ENCODE measurements at regions not wholly inside any gene's neighbourhood (a gene's known extent, or its start where the extent isn't known, plus 50 kb on each side); places are given as distances from the start of the nearest gene placed in this dataset.

GRCh38 chr14:50040895-50041465, 75.4 kb downstream of the VCPKMT start:
- Mint-ChIP-seq H3K4me1 (peaks cover 67% of the 10 kb centered on the region), H3K4me3 (peak overlapping the region; percentile 87), H3K9me3 (no peaks in the 10 kb centered on the region), H3K27me3 (no peaks in the 10 kb centered on the region), H3K27ac (peak overlapping the region; percentile 98), H3K36me3 (peaks cover 55% of the 10 kb centered on the region)
- no peak for ATAC-seq (ENCODE audit: low read depth)
- DNase-seq = no peak
- POLR2A ChIA-PET = interaction anchor here (0.6 to 7.1 kb wide), 14 partner anchors 20 to 189 kb away, joined by 3 to 85 read pairs (median 4); partner anchors contain the start of gene NEMF

- no peaks in the 10 kb centered on the region for H3K9me3 Mint-ChIP-seq
- DNase-seq = no peak
- H3K27me3 Mint-ChIP-seq = no peaks in the 10 kb centered on the region
- POLR2A ChIA-PET = interaction anchor here (1.7 to 7.1 kb wide), 6 partner anchors 19 to 181 kb away, joined by 4 to 85 read pairs (median 15); no protein-coding TSS in a partner anchor
- H3K4me1 Mint-ChIP-seq = peaks cover 70% of the 10 kb centered on the region
- H3K4me3 Mint-ChIP-seq = no peak overlapping the region
- H3K27ac Mint-ChIP-seq = peak overlapping the region; percentile 62
- ATAC-seq (ENCODE audit: low read depth) = no peak
- H3K36me3 Mint-ChIP-seq = peaks cover 54% of the 10 kb centered on the region
Observed at GRCh38 chr14:50041980-50042379, 74.4 kb downstream of the VCPKMT start.

- Mint-ChIP-seq H3K27ac (peak overlapping the region; percentile 94), H3K9me3 (no peaks in the 10 kb centered on the region), H3K36me3 (peaks cover 46% of the 10 kb centered on the region), H3K4me1 (peaks cover 66% of the 10 kb centered on the region), H3K4me3 (peak overlapping the region; percentile 57), H3K27me3 (no peaks in the 10 kb centered on the region)
- ATAC-seq (ENCODE audit: low read depth) (peak; percentile 44), DNase-seq (no peak)
- POLR2A ChIA-PET = interaction anchor here (0.6 to 5.9 kb wide), 15 partner anchors 8 to 181 kb away, joined by 3 to 73 read pairs (median 4); no protein-coding TSS in a partner anchor
Observed at GRCh38 chr14:50044042-50044651, 72.2 kb downstream of the VCPKMT start.

- H3K9me3 Mint-ChIP-seq = no peaks in the 10 kb centered on the region
- POLR2A ChIA-PET = interaction anchor here (0.5 to 5.9 kb wide), 20 partner anchors 9 to 193 kb away, joined by 3 to 73 read pairs (median 4); partner anchors contain the start of genes ARF6 and NEMF
- DNase-seq (peak; percentile 74), ATAC-seq (ENCODE audit: low read depth) (peak; percentile 91)
- peaks cover 58% of the 10 kb centered on the region for H3K4me1 Mint-ChIP-seq
- peaks cover 53% of the 10 kb centered on the region for H3K36me3 Mint-ChIP-seq
- H3K27me3 Mint-ChIP-seq = no peaks in the 10 kb centered on the region
- H3K27ac Mint-ChIP-seq = peak overlapping the region; percentile 93
- H3K4me3 Mint-ChIP-seq = peak overlapping the region; percentile 54
Observed at GRCh38 chr14:50045039-50045711, 71.2 kb downstream of the VCPKMT start.

- H3K27ac Mint-ChIP-seq = peak overlapping the region; percentile 93
- no peaks in the 10 kb centered on the region for H3K9me3 Mint-ChIP-seq
- H3K4me3 Mint-ChIP-seq = peak overlapping the region; percentile 54
- no peak for DNase-seq
- peaks cover 51% of the 10 kb centered on the region for H3K4me1 Mint-ChIP-seq
- H3K36me3 Mint-ChIP-seq = peaks cover 54% of the 10 kb centered on the region
- ATAC-seq (ENCODE audit: low read depth) = no peak
- no peaks in the 10 kb centered on the region for H3K27me3 Mint-ChIP-seq
- POLR2A ChIA-PET = interaction anchor here (0.6 to 5.9 kb wide), 8 partner anchors 15 to 183 kb away, joined by 3 to 73 read pairs (median 17); partner anchors contain the start of gene ARF6
Observed at GRCh38 chr14:50045837-50046236, 70.5 kb downstream of the VCPKMT start.

- POLR2A ChIA-PET = interaction anchor here (0.9 to 5.9 kb wide), 5 partner anchors 10 to 180 kb away, joined by 3 to 73 read pairs (median 5); no protein-coding TSS in a partner anchor
- H3K9me3 Mint-ChIP-seq = no peaks in the 10 kb centered on the region
- no peak overlapping the region for H3K4me3 Mint-ChIP-seq
- DNase-seq = no peak
- ATAC-seq (ENCODE audit: low read depth) = no peak
- H3K36me3 Mint-ChIP-seq = peaks cover 53% of the 10 kb centered on the region
- H3K4me1 Mint-ChIP-seq = peaks cover 39% of the 10 kb centered on the region
- H3K27me3 Mint-ChIP-seq = no peaks in the 10 kb centered on the region
- peak overlapping the region; percentile 66 for H3K27ac Mint-ChIP-seq
Observed at GRCh38 chr14:50047274-50047676, 69.1 kb downstream of the VCPKMT start.

GRCh38 chr14:50049093-50049492, 67.3 kb downstream of the VCPKMT start:
- H3K4me3 Mint-ChIP-seq = no peak overlapping the region
- H3K27me3 Mint-ChIP-seq = no peaks in the 10 kb centered on the region
- H3K27ac Mint-ChIP-seq = peak overlapping the region; percentile 28
- H3K4me1 Mint-ChIP-seq = peaks cover 33% of the 10 kb centered on the region
- H3K9me3 Mint-ChIP-seq = no peaks in the 10 kb centered on the region
- no peak for ATAC-seq (ENCODE audit: low read depth)
- DNase-seq = no peak
- peaks cover 63% of the 10 kb centered on the region for H3K36me3 Mint-ChIP-seq
- POLR2A ChIA-PET = no interaction called here

- H3K27ac Mint-ChIP-seq = no peak overlapping the region
- ATAC-seq (ENCODE audit: low read depth) = no peak
- H3K4me3 Mint-ChIP-seq = no peak overlapping the region
- no peak for DNase-seq
- no peaks in the 10 kb centered on the region for H3K9me3 Mint-ChIP-seq
- H3K36me3 Mint-ChIP-seq = peaks cover 63% of the 10 kb centered on the region
- POLR2A ChIA-PET = interaction anchor here (1.5 kb wide), 1 partner anchor 10 kb away, joined by 4 read pairs; no protein-coding TSS in a partner anchor
- peaks cover 27% of the 10 kb centered on the region for H3K4me1 Mint-ChIP-seq
- no peaks in the 10 kb centered on the region for H3K27me3 Mint-ChIP-seq
Observed at GRCh38 chr14:50049703-50050570, 66.4 kb downstream of the VCPKMT start.

GRCh38 chr14:50051106-50051505, 65.3 kb downstream of the VCPKMT start:
- DNase-seq (no peak), ATAC-seq (ENCODE audit: low read depth) (no peak)
- peaks cover 17% of the 10 kb centered on the region for H3K4me1 Mint-ChIP-seq
- no peak overlapping the region for H3K27ac Mint-ChIP-seq
- POLR2A ChIA-PET = interaction anchor here (1.5 kb wide), 1 partner anchor 8 kb away, joined by 4 read pairs; no protein-coding TSS in a partner anchor
- H3K27me3 Mint-ChIP-seq = no peaks in the 10 kb centered on the region
- H3K36me3 Mint-ChIP-seq = peaks cover 57% of the 10 kb centered on the region
- H3K4me3 Mint-ChIP-seq = no peak overlapping the region
- peaks cover under 1% of the 10 kb centered on the region for H3K9me3 Mint-ChIP-seq

GRCh38 chr14:50051706-50052105, 64.7 kb downstream of the VCPKMT start:
- H3K27me3 Mint-ChIP-seq = no peaks in the 10 kb centered on the region
- peaks cover 2% of the 10 kb centered on the region for H3K9me3 Mint-ChIP-seq
- POLR2A ChIA-PET = no interaction called here
- no peak overlapping the region for H3K4me3 Mint-ChIP-seq
- peaks cover 15% of the 10 kb centered on the region for H3K4me1 Mint-ChIP-seq
- H3K27ac Mint-ChIP-seq = no peak overlapping the region
- DNase-seq (no peak), ATAC-seq (ENCODE audit: low read depth) (no peak)
- H3K36me3 Mint-ChIP-seq = peaks cover 51% of the 10 kb centered on the region

GRCh38 chr14:50052517-50052916, 63.9 kb downstream of the VCPKMT start:
- ATAC-seq (ENCODE audit: low read depth) (no peak), DNase-seq (no peak)
- no peak overlapping the region for H3K27ac Mint-ChIP-seq
- H3K36me3 Mint-ChIP-seq = peaks cover 46% of the 10 kb centered on the region
- no peak overlapping the region for H3K4me3 Mint-ChIP-seq
- H3K4me1 Mint-ChIP-seq = peaks cover 16% of the 10 kb centered on the region
- H3K27me3 Mint-ChIP-seq = no peaks in the 10 kb centered on the region
- POLR2A ChIA-PET = no interaction called here
- H3K9me3 Mint-ChIP-seq = peaks cover 2% of the 10 kb centered on the region

- ATAC-seq (ENCODE audit: low read depth) (no peak), DNase-seq (no peak)
- POLR2A ChIA-PET = no interaction called here
- Mint-ChIP-seq H3K36me3 (peaks cover 44% of the 10 kb centered on the region), H3K27me3 (no peaks in the 10 kb centered on the region), H3K4me3 (no peak overlapping the region), H3K4me1 (peaks cover 16% of the 10 kb centered on the region), H3K9me3 (peaks cover 2% of the 10 kb centered on the region), H3K27ac (no peak overlapping the region)
Observed at GRCh38 chr14:50053935-50054334, 62.4 kb downstream of the VCPKMT start.
